Right ventricle myocardium superior (tissue), 1 donor: ENCODE measurements at regions not wholly inside any gene's neighbourhood (a gene's known extent, or its start where the extent isn't known, plus 50 kb on each side); places are given as distances from the start of the nearest gene placed in this dataset.

Experiments
- ATAC-seq: fragments of 200-7000 bp; cut with Tn5 transposase; one replicate; pipeline ENCODE4 v1.9.1; 2020; ENCODE audit warnings: mild to moderate bottlenecking; ENCODE audit not compliant: poor library complexity
- DNase-seq: peaks from one replicate; pipeline ENCODE4 v3.0.0-alpha.2; 2020
- intact Hi-C: fragments of 100-400 bp; cut with DNase I; formaldehyde crosslinking; loops from one replicate; pipeline ENCODE4 v1.11.2; 2022
- donor health status: DM: no; HTN: yes; CAD: no; lungs with severe emphysema.

- DNase-seq (no peak), ATAC-seq (peak; percentile 78)
- intact Hi-C loops = no loop called here
Measured at GRCh38 chr1:55580845-55581332, 365.7 kb upstream of the USP24 start.

- DNase-seq (no peak), ATAC-seq (no peak)
- intact Hi-C loops = no loop called here
Measured at GRCh38 chr1:55579332-55580001, 364.3 kb upstream of the USP24 start.

GRCh38 chr1:55578646-55579045, 363.5 kb upstream of the USP24 start:
- intact Hi-C loops = no loop called here
- no peak for DNase-seq
- ATAC-seq = no peak

- intact Hi-C loops = no loop called here
- peak; percentile 79 for DNase-seq
- ATAC-seq = peak; percentile 75
Measured at GRCh38 chr1:55575571-55576279, 360.6 kb upstream of the USP24 start.

- DNase-seq = no peak
- intact Hi-C loops = no loop called here
- no peak for ATAC-seq
Measured at GRCh38 chr1:55574691-55575225, 359.6 kb upstream of the USP24 start.

- ATAC-seq (no peak), DNase-seq (no peak)
- intact Hi-C loops = no loop called here
Measured at GRCh38 chr1:55572878-55573734, 357.9 kb upstream of the USP24 start.

- intact Hi-C loops = no loop called here
- no peak for DNase-seq
- ATAC-seq = no peak
Measured at GRCh38 chr1:55571767-55572166, 356.6 kb upstream of the USP24 start.

- no peak for ATAC-seq
- no peak for DNase-seq
- intact Hi-C loops = no loop called here
Measured at GRCh38 chr1:55569417-55569816, 354.3 kb upstream of the USP24 start.

GRCh38 chr1:55568732-55569131, 353.6 kb upstream of the USP24 start:
- no peak for ATAC-seq
- intact Hi-C loops = no loop called here

GRCh38 chr1:55560266-55560665, 345.1 kb upstream of the USP24 start:
- intact Hi-C loops = no loop called here
- ATAC-seq (no peak), DNase-seq (no peak)

More at GRCh38 chr1:55568732-55569131, 353.6 kb upstream of the USP24 start:
- DNase-seq = no peak

- no peak for ATAC-seq
- intact Hi-C loops = no loop called here
- no peak for DNase-seq
Measured at GRCh38 chr1:55559842-55560241, 344.7 kb upstream of the USP24 start.

- intact Hi-C loops = no loop called here
- ATAC-seq (peak; percentile 22), DNase-seq (no peak)
Measured at GRCh38 chr1:55559161-55559611, 344.0 kb upstream of the USP24 start.

GRCh38 chr1:55558515-55558914, 343.4 kb upstream of the USP24 start:
- ATAC-seq (peak; percentile 39), DNase-seq (no peak)
- intact Hi-C loops = no loop called here

- ATAC-seq (peak; percentile 52), DNase-seq (no peak)
- intact Hi-C loops = no loop called here
Measured at GRCh38 chr1:55555956-55556725, 341.0 kb upstream of the USP24 start.

- ATAC-seq = no peak
- no peak for DNase-seq
- intact Hi-C loops = no loop called here
Measured at GRCh38 chr1:55554611-55555010, 339.4 kb upstream of the USP24 start.

- DNase-seq (no peak), ATAC-seq (no peak)
- intact Hi-C loops = no loop called here
Measured at GRCh38 chr1:55552636-55553035, 337.5 kb upstream of the USP24 start.

GRCh38 chr1:55547405-55547804, 332.2 kb upstream of the USP24 start:
- ATAC-seq (no peak), DNase-seq (no peak)
- intact Hi-C loops = no loop called here

GRCh38 chr1:55546553-55546952, 331.4 kb upstream of the USP24 start:
- ATAC-seq (no peak), DNase-seq (no peak)
- intact Hi-C loops = no loop called here
